DOHH2 (cell line): ENCODE measurements at regions not wholly inside any gene's neighbourhood (a gene's known extent, or its start where the extent isn't known, plus 50 kb on each side); places are given as distances from the start of the nearest gene placed in this dataset.

Source experiments
- EZH2phosphoT487 ChIP-seq: fragments of 200-600 bp; sonication (generic); IDR thresholded peaks from 2 replicates; pipeline ENCODE4 v1.6.1; 2017; ENCODE audit warnings: borderline replicate concordance, mild to moderate bottlenecking, antibody characterized with exemption, low read length, moderate library complexity, mixed read lengths
- TF ChIP-seq, protein P1 (sequence below): fragments of 200-600 bp; sonication (generic); IDR thresholded peaks from one replicate; pipeline ENCODE4 v1.5.1; 2014; ENCODE audit warnings: antibody characterized with exemption, mild to moderate bottlenecking, low read depth, low read length; ENCODE audit not compliant: poor library complexity, severe bottlenecking

DNA sequence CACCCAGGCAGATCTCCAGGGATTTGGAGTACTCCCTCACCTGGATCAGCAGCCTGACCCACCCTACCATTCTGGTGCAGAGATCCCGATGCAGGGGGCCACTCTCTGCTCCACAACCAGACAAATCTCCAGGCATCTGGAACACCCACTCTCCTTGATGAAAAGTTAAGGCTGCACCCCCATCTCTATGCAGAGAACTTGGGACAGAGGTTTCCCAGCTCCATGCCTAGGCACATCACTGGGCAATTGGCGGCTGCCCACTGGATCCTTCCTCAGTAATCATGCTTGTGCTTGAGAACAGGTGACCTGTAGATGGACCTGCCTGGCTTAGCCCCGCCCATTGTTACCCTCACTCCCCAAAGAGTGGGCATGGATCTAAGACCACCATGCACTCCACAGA, 624.9 kb downstream of the CBLN2 start:
- TF ChIP-seq, protein P1, sequence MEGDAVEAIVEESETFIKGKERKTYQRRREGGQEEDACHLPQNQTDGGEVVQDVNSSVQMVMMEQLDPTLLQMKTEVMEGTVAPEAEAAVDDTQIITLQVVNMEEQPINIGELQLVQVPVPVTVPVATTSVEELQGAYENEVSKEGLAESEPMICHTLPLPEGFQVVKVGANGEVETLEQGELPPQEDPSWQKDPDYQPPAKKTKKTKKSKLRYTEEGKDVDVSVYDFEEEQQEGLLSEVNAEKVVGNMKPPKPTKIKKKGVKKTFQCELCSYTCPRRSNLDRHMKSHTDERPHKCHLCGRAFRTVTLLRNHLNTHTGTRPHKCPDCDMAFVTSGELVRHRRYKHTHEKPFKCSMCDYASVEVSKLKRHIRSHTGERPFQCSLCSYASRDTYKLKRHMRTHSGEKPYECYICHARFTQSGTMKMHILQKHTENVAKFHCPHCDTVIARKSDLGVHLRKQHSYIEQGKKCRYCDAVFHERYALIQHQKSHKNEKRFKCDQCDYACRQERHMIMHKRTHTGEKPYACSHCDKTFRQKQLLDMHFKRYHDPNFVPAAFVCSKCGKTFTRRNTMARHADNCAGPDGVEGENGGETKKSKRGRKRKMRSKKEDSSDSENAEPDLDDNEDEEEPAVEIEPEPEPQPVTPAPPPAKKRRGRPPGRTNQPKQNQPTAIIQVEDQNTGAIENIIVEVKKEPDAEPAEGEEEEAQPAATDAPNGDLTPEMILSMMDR = no peak
- TF ChIP-seq EZH2phosphoT487 = no peak
